Panc1 (cell line): ENCODE measurements at regions not wholly inside any gene's neighbourhood (a gene's known extent, or its start where the extent isn't known, plus 50 kb on each side); places are given as distances from the start of the nearest gene placed in this dataset.

Source experiments
- ATAC-seq: fragments of 200-7000 bp; cut with Tn5 transposase; 2 replicates; pipeline ENCODE4 v1.9.1; 2020; ENCODE audit warnings: mild to moderate bottlenecking, moderate library complexity
- BruUV-seq: library from RNA; stranded (reverse); fragments of 400-500 nt; replicated peaks from 2 replicates; lab custom pipeline; 2021; lab: Mats Ljungman, UMichigan
- CTCF ChIA-PET: fragments of 300-600 bp; sonication (Branson Sonifier 250); formaldehyde crosslinking; loops from one replicate; lab custom pipeline; 2022; ENCODE audit warnings: antibody characterized with exemption; lab: Charles Lee
- POLR2A ChIA-PET: fragments of 300-600 bp; sonication (Branson Sonifier 250); formaldehyde crosslinking; loops from one replicate; lab custom pipeline; 2022; ENCODE audit warnings: antibody characterized with exemption; lab: Charles Lee
- DNase-seq: peaks from one replicate; pipeline ENCODE4 v3.0.0-alpha.2; 2010; ENCODE audit warnings: low read depth, low spot score
- H3K27ac ChIP-seq: 2 replicates; pipeline ENCODE4 v1.5.1; 2011; ENCODE audit warnings: mild to moderate bottlenecking, low read length, inconsistent platforms
- H3K27me3 ChIP-seq: fragments of 200-500 bp; sonication (Bioruptor generic); 2 replicates; pipeline ENCODE4 v1.6.0; 2014; ENCODE audit warnings: low read length, inconsistent platforms; ENCODE audit not compliant: control insufficient read depth, insufficient read depth
- H3K36me3 ChIP-seq: fragments of 200-500 bp; sonication (Bioruptor generic); 2 replicates; pipeline ENCODE4 v1.5.1; 2014; ENCODE audit warnings: inconsistent platforms, mild to moderate bottlenecking, low read length, moderate library complexity; ENCODE audit not compliant: control insufficient read depth, insufficient read depth
- H3K4me1 ChIP-seq: 2 replicates; pipeline ENCODE4 v1.5.1; 2011; ENCODE audit warnings: inconsistent platforms, mild to moderate bottlenecking, low read length, moderate library complexity; ENCODE audit not compliant: control insufficient read depth, insufficient read depth
- H3K4me3 ChIP-seq, 2 experiments: 2 replicates each; pipeline ENCODE4 v1.5.1; 2011 to 2012; ENCODE audit warnings: low read depth in 2 of 2, low read length in 2 of 2, mild to moderate bottlenecking in 2 of 2, inconsistent platforms in 1 of 2, moderate library complexity in 1 of 2
- H3K9me3 ChIP-seq: fragments of 200-500 bp; sonication (Bioruptor generic); 2 replicates; pipeline ENCODE4 v1.5.1; 2014; ENCODE audit warnings: low read depth, mild to moderate bottlenecking, inconsistent platforms, low read length, moderate library complexity; ENCODE audit not compliant: control insufficient read depth, insufficient read depth
- POLR2AphosphoS5 ChIP-seq: IDR thresholded peaks from 2 replicates; pipeline ENCODE4 v1.6.1; 2012; ENCODE audit warnings: mild to moderate bottlenecking, low read depth, low read length, moderate library complexity
- SIN3A ChIP-seq: IDR thresholded peaks from 2 replicates; pipeline ENCODE4 v1.6.1; 2012; ENCODE audit warnings: low read depth, mild to moderate bottlenecking, low read length, moderate library complexity, borderline replicate concordance; ENCODE audit not compliant: insufficient read depth
- TCF7L2 ChIP-seq: IDR thresholded peaks from 2 replicates; pipeline ENCODE4 v1.6.1; 2011; ENCODE audit warnings: mild to moderate bottlenecking, low read depth, low read length, inconsistent platforms
- in situ Hi-C: cut with HindIII; loops from 2 replicates; pipeline ENCODE4 v1.10.0; 2016; ENCODE audit warnings: low sequenced_read_pairs, low pct_unique_long_range_greater_than_20kb
- intact Hi-C: fragments of 100-400 bp; cut with micrococcal nuclease; formaldehyde crosslinking; loops from one replicate; pipeline ENCODE4 v1.10.0; 2022; ENCODE audit not compliant: unreplicated experiment
- TF ChIP-seq, protein P1 (sequence below), 2 experiments: IDR thresholded peaks; 2 replicates each; pipeline ENCODE4 v1.6.1; 2011 to 2012; ENCODE audit warnings: low read depth in 2 of 2, control low read depth in 1 of 2, low read length in 1 of 2, mild to moderate bottlenecking in 1 of 2, moderate library complexity in 1 of 2; ENCODE audit not compliant: insufficient read depth in 1 of 2
- TF ChIP-seq, protein P2 (sequence below): fragments of 450-650 bp; IDR thresholded peaks from 2 replicates; pipeline ENCODE4 v1.5.1; 2017; ENCODE audit warnings: mild to moderate bottlenecking

DNA sequence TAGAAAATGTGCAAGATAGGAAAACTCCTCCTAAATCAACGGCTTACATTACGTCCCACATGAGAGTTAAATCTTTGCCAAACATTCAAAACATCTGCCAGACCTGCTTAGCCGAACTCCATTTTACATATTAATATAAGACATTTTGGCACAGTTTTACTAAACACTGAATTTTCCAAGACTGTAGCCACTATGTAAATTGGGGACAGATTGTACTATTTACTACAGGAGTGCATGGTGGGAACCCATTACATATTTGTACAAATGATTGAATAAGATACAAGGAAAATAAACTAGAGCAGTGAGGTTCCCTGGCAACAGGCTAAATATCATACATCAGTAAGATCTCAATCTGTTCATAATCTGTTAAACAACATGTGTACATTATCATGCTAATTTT, 1234.4 kb downstream of the KCNT2 start:
- no TSS peak for BruUV-seq
- H3K4me1 ChIP-seq = no peaks in the 10 kb centered on the region
- POLR2A ChIA-PET = no interaction called here

DNA sequence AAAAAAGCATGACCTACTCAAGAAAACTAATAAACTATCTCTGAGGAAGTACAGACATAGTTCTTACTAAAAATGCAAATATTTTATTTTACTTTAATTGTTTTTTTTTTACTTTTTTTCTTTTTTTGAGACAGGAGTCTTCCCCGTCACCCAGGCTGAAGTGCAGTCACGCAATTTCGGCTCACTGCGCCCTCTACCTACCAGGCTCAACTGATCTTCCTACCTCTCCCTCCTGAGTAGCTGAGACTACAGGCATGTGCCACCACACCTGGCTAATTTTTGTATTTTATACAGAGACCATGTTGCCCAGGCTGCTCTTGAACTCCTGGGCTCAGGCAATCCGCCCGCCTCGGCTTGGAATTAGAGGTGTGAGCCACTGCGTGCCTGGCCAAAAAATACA, 1263.1 kb downstream of the KCNT2 start:
- no TSS peak for BruUV-seq
- ATAC-seq (no peak), DNase-seq (no peak)
- CTCF ChIA-PET = interaction anchor here (0.7 kb wide), 1 partner anchor 1375 kb away, joined by 4 read pairs; no protein-coding TSS in a partner anchor
- TF ChIP-seq POLR2AphosphoS5 (no peak), TCF7L2 (no peak), SIN3A (no peak)
- TF ChIP-seq, protein P1, sequence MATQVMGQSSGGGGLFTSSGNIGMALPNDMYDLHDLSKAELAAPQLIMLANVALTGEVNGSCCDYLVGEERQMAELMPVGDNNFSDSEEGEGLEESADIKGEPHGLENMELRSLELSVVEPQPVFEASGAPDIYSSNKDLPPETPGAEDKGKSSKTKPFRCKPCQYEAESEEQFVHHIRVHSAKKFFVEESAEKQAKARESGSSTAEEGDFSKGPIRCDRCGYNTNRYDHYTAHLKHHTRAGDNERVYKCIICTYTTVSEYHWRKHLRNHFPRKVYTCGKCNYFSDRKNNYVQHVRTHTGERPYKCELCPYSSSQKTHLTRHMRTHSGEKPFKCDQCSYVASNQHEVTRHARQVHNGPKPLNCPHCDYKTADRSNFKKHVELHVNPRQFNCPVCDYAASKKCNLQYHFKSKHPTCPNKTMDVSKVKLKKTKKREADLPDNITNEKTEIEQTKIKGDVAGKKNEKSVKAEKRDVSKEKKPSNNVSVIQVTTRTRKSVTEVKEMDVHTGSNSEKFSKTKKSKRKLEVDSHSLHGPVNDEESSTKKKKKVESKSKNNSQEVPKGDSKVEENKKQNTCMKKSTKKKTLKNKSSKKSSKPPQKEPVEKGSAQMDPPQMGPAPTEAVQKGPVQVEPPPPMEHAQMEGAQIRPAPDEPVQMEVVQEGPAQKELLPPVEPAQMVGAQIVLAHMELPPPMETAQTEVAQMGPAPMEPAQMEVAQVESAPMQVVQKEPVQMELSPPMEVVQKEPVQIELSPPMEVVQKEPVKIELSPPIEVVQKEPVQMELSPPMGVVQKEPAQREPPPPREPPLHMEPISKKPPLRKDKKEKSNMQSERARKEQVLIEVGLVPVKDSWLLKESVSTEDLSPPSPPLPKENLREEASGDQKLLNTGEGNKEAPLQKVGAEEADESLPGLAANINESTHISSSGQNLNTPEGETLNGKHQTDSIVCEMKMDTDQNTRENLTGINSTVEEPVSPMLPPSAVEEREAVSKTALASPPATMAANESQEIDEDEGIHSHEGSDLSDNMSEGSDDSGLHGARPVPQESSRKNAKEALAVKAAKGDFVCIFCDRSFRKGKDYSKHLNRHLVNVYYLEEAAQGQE (IDR thresholded peaks at IDR 0.05; ENCODE audit: insufficient read depth in 1 of 2, low read depth in 2 of 2, low read length in 1 of 2) = no peak
- TF ChIP-seq, protein P2, sequence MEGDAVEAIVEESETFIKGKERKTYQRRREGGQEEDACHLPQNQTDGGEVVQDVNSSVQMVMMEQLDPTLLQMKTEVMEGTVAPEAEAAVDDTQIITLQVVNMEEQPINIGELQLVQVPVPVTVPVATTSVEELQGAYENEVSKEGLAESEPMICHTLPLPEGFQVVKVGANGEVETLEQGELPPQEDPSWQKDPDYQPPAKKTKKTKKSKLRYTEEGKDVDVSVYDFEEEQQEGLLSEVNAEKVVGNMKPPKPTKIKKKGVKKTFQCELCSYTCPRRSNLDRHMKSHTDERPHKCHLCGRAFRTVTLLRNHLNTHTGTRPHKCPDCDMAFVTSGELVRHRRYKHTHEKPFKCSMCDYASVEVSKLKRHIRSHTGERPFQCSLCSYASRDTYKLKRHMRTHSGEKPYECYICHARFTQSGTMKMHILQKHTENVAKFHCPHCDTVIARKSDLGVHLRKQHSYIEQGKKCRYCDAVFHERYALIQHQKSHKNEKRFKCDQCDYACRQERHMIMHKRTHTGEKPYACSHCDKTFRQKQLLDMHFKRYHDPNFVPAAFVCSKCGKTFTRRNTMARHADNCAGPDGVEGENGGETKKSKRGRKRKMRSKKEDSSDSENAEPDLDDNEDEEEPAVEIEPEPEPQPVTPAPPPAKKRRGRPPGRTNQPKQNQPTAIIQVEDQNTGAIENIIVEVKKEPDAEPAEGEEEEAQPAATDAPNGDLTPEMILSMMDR = no peak
- intact Hi-C loops = no loop called here
- H3K27me3 ChIP-seq = no peaks in the 10 kb centered on the region
- H3K4me1 ChIP-seq = no peaks in the 10 kb centered on the region
- H3K27ac ChIP-seq = no peak overlapping the region
- H3K4me3 ChIP-seq = no peak overlapping the region
- no peaks in the 10 kb centered on the region for H3K9me3 ChIP-seq
- in situ Hi-C loops = no loop called here
- H3K36me3 ChIP-seq = no peaks in the 10 kb centered on the region
- POLR2A ChIA-PET = no interaction called here

More for the DNA sequence above, 1234.4 kb downstream of the KCNT2 start:
- CTCF ChIA-PET = no interaction called here
- Histone ChIP-seq H3K27me3 (no peaks in the 10 kb centered on the region), H3K9me3 (no peaks in the 10 kb centered on the region), H3K27ac (no peak overlapping the region), H3K4me3 (no peak overlapping the region), H3K36me3 (no peaks in the 10 kb centered on the region)
- DNase-seq = no peak
- TF ChIP-seq, protein P2 = no peak
- TF ChIP-seq TCF7L2 (no peak), SIN3A (no peak), POLR2AphosphoS5 (no peak)
- TF ChIP-seq, protein P1 (IDR thresholded peaks at IDR 0.05; ENCODE audit: insufficient read depth in 1 of 2, low read depth in 2 of 2, low read length in 1 of 2) = no peak
- ATAC-seq = no peak
- in situ Hi-C loops (no loop called here), intact Hi-C loops (no loop called here)
